B cell (primary cell): ENCODE measurements at regions not wholly inside any gene's neighbourhood (a gene's known extent, or its start where the extent isn't known, plus 50 kb on each side); places are given as distances from the start of the nearest gene placed in this dataset.

ENCODE experiments used
- ATAC-seq: fragments of 200-7000 bp; cut with Tn5 transposase; one replicate; pipeline ENCODE4 v1.10.0; 2021; ENCODE audit warnings: low read depth, mild to moderate bottlenecking, moderate number of reproducible peaks, moderate library complexity
- CTCF ChIA-PET: fragments of 350-600 bp; sonication (Branson Sonifier 250); formaldehyde crosslinking; loops from one replicate; lab custom pipeline; 2021; ENCODE audit warnings: antibody characterized with exemption, inconsistent platforms; lab: Charles Lee
- POLR2A ChIA-PET: fragments of 350-600 bp; sonication (Branson Sonifier 250); formaldehyde crosslinking; loops from one replicate; lab custom pipeline; 2021; ENCODE audit warnings: antibody characterized with exemption; lab: Charles Lee
- DNase-seq: peaks from one replicate; pipeline ENCODE4 v3.0.0; 2013
- H2AFZ ChIP-seq: 2 replicates; pipeline ENCODE4 v1.6.1; 2012; ENCODE audit warnings: mild to moderate bottlenecking, low read depth, low read length; ENCODE audit not compliant: insufficient read depth, poor library complexity, severe bottlenecking
- H3K27ac ChIP-seq, 2 donors: 1 replicate in 1 of 2; 2 replicates in 1 of 2; pipeline ENCODE4 v1.5.1; 2012 to 2013; ENCODE audit warnings: low read length in 2 of 2, mild to moderate bottlenecking in 2 of 2, moderate library complexity in 1 of 2
- H3K27me3 ChIP-seq, 4 experiments: fragments of 200-600 bp in 1 of 4; sonication (generic) in 1 of 4; replicated peaks in 1 of 4; 1 replicate in 2 of 4; 2 replicates in 2 of 4; pipeline versions ENCODE4 v1.6.1 to v1.7.0; 2013 to 2016; ENCODE audit warnings: low read length in 3 of 4, mild to moderate bottlenecking in 2 of 4, mixed read lengths in 1 of 4, moderate library complexity in 1 of 4; ENCODE audit not compliant: insufficient read depth in 4 of 4, control insufficient read depth in 3 of 4; ENCODE audit errors: control extremely low read depth in 1 of 4
- H3K36me3 ChIP-seq, 2 experiments: replicated peaks in 1 of 2; 1 replicate in 1 of 2; 2 replicates in 1 of 2; pipeline versions ENCODE4 v1.6.1 to v1.7.1; 2013; ENCODE audit warnings: low read length in 1 of 2; ENCODE audit not compliant: insufficient read depth in 2 of 2, control insufficient read depth in 1 of 2; ENCODE audit errors: control extremely low read depth in 1 of 2, extremely low read depth in 1 of 2
- H3K4me1 ChIP-seq, 2 donors: fragments of 200-600 bp in 1 of 2; sonication (generic) in 1 of 2; 1 replicate in 1 of 2; 2 replicates in 1 of 2; pipeline versions ENCODE4 v1.5.1 to v1.6.1; 2013 to 2017; ENCODE audit warnings: low read length in 2 of 2; ENCODE audit not compliant: control insufficient read depth in 2 of 2, insufficient read depth in 2 of 2
- H3K4me2 ChIP-seq: replicated peaks from 2 replicates; pipeline ENCODE3; 2012; ENCODE audit warnings: mild to moderate bottlenecking, low read depth, low read length; ENCODE audit not compliant: poor library complexity, severe bottlenecking
- H3K4me3 ChIP-seq, 5 experiments: fragments of 200-600 bp in 1 of 5; sonication (generic) in 1 of 5; 1 replicate in 3 of 5; 2 replicates in 2 of 5; pipeline versions ENCODE4 v1.5.1 to v1.7.0; 2011 to 2016; ENCODE audit warnings: low read length in 4 of 5, mild to moderate bottlenecking in 4 of 5, low read depth in 2 of 5, control low read depth in 1 of 5, moderate library complexity in 1 of 5; ENCODE audit not compliant: insufficient read depth in 1 of 5; ENCODE audit errors: control extremely low read depth in 1 of 5, extremely low read depth in 1 of 5
- H3K79me2 ChIP-seq: fragments of 200-600 bp; sonication (generic); one replicate; pipeline ENCODE4 v1.6.0; 2016; ENCODE audit warnings: low read length; ENCODE audit not compliant: control insufficient read depth, insufficient read depth
- H3K9ac ChIP-seq: fragments of 200-600 bp; sonication (generic); 2 replicates; pipeline ENCODE4 v1.6.1; 2017; ENCODE audit warnings: mild to moderate bottlenecking, low read length, moderate library complexity
- H3K9me3 ChIP-seq, 3 donors: one replicate each; pipeline versions ENCODE4 v1.6.1 to v1.7.1; 2013; ENCODE audit warnings: low read length in 2 of 3; ENCODE audit not compliant: control insufficient read depth in 2 of 3, insufficient read depth in 1 of 3; ENCODE audit errors: control extremely low read depth in 1 of 3
- H4K20me1 ChIP-seq: 2 replicates; pipeline ENCODE4 v1.6.0; 2012; ENCODE audit warnings: mild to moderate bottlenecking, low read length; ENCODE audit not compliant: insufficient read depth, control insufficient read depth, poor library complexity, severe bottlenecking
- H3K27ac Mint-ChIP-seq: one replicate; pipeline ENCODE4 v1.8.0; 2021; ENCODE audit warnings: mixed read lengths
- H3K27me3 Mint-ChIP-seq: one replicate; pipeline ENCODE4 v1.8.0; 2021; ENCODE audit warnings: mixed read lengths
- H3K4me1 Mint-ChIP-seq: one replicate; pipeline ENCODE4 v1.8.0; 2021; ENCODE audit warnings: mixed read lengths
- H3K4me3 Mint-ChIP-seq: one replicate; pipeline ENCODE4 v1.8.0; 2021; ENCODE audit warnings: mixed read lengths
- H3K9me3 Mint-ChIP-seq: one replicate; pipeline ENCODE4 v1.8.0; 2022; ENCODE audit warnings: mixed read lengths; ENCODE audit not compliant: insufficient read depth
- CTCF ChIP-seq: fragments of 200-600 bp; IDR thresholded peaks from one replicate; pipeline ENCODE4 v1.8.0; 2022; ENCODE audit warnings: antibody characterized with exemption, mild to moderate bottlenecking
- EZH2 ChIP-seq: IDR thresholded peaks from 2 replicates; pipeline ENCODE4 v1.6.1; 2012; ENCODE audit warnings: borderline replicate concordance, low read depth, mild to moderate bottlenecking, moderate library complexity, low read length; ENCODE audit not compliant: insufficient read depth, poor library complexity, severe bottlenecking
- WGBS: methylation state at CpG from one replicate; pipeline ENCODE4 v1.1.5; 2013; ENCODE audit warnings: missing lambda C conversion rate; ENCODE audit not compliant: insufficient coverage; 5-methylcytosine and 5-hydroxymethylcytosine counted together
- intact Hi-C: fragments of 100-400 bp; cut with micrococcal nuclease; formaldehyde crosslinking; loops from one replicate; pipeline ENCODE4 v1.10.0; 2022

GRCh38 chr12:34404377-34405285 lies 382.3 kb downstream of the ALG10 start:
- H3K9me3 ChIP-seq, result peaks cover 5 to 76% (median 34%) of the 10 kb centered on the region in 3 donors

More at GRCh38 chr12:34404377-34405285, 382.3 kb downstream of the ALG10 start:
- Histone ChIP-seq H3K27ac (no peak overlapping the region), H3K9ac (no peak overlapping the region), H3K4me1 (no peaks in the 10 kb centered on the region), H4K20me1 (no peaks in the 10 kb centered on the region), H3K4me2 (no peak overlapping the region), H3K27me3 (no peaks in the 10 kb centered on the region), H3K4me3 (no peak overlapping the region), H2AFZ (no peak overlapping the region), H3K36me3 (no peaks in the 10 kb centered on the region), H3K79me2 (no peaks in the 10 kb centered on the region)
- peaks cover 7% of the 10 kb centered on the region for H3K9me3 Mint-ChIP-seq
- WGBS, result 76% methylated on average over 19 of the region's 19 CpGs
- DNase-seq (no peak), ATAC-seq (no peak)
- no peaks in the 10 kb centered on the region for H3K27me3 Mint-ChIP-seq
- no peak for TF ChIP-seq EZH2
- TF ChIP-seq CTCF, result no peak
- H3K4me3 Mint-ChIP-seq, result no peak overlapping the region
- no peaks in the 10 kb centered on the region for H3K4me1 Mint-ChIP-seq
- POLR2A ChIA-PET, result no interaction called here
- CTCF ChIA-PET, result no interaction called here
- no peak overlapping the region for H3K27ac Mint-ChIP-seq
- intact Hi-C loops, result no loop called here
